Calu3 (cell line): ENCODE measurements at regions not wholly inside any gene's neighbourhood (a gene's known extent, or its start where the extent isn't known, plus 50 kb on each side); places are given as distances from the start of the nearest gene placed in this dataset.

Experiments used
- BruUV-seq: library from RNA; stranded (reverse); fragments of 400-500 nt; replicated peaks from 2 replicates; lab custom pipeline; 2021; lab: Mats Ljungman, UMichigan
- CTCF ChIA-PET: fragments of 300-600 bp; sonication (Branson Sonifier 250); formaldehyde crosslinking; loops from one replicate; lab custom pipeline; 2022; ENCODE audit warnings: antibody characterized with exemption; lab: Charles Lee
- DNase-seq: peaks from one replicate; pipeline ENCODE4 v3.0.0; 2022
- H3K27ac Mint-ChIP-seq: one replicate; pipeline ENCODE4 v1.8.0; 2022; ENCODE audit warnings: mixed read lengths; ENCODE audit not compliant: unreplicated experiment
- H3K27me3 Mint-ChIP-seq: one replicate; pipeline ENCODE4 v1.8.0; 2022; ENCODE audit warnings: mixed read lengths; ENCODE audit not compliant: unreplicated experiment
- H3K36me3 Mint-ChIP-seq: one replicate; pipeline ENCODE4 v1.8.0; 2022; ENCODE audit warnings: mild to moderate bottlenecking, moderate library complexity, mixed read lengths; ENCODE audit not compliant: insufficient read depth, unreplicated experiment
- H3K4me1 Mint-ChIP-seq: one replicate; pipeline ENCODE4 v1.8.0; 2022; ENCODE audit warnings: mild to moderate bottlenecking, low read depth, mixed read lengths; ENCODE audit not compliant: unreplicated experiment
- H3K4me3 Mint-ChIP-seq: one replicate; pipeline ENCODE4 v1.8.0; 2022; ENCODE audit warnings: mild to moderate bottlenecking, low read depth, moderate library complexity, mixed read lengths; ENCODE audit not compliant: unreplicated experiment
- H3K9me3 Mint-ChIP-seq: one replicate; pipeline ENCODE4 v1.8.0; 2022; ENCODE audit warnings: low read depth, mixed read lengths; ENCODE audit not compliant: unreplicated experiment
- CTCF ChIP-seq: fragments of 200-600 bp; IDR thresholded peaks from one replicate; pipeline ENCODE4 v1.8.0; 2022; ENCODE audit warnings: antibody characterized with exemption; ENCODE audit not compliant: unreplicated experiment
- intact Hi-C: fragments of 100-400 bp; cut with micrococcal nuclease; formaldehyde crosslinking; loops from one replicate; pipeline ENCODE4 v1.10.0; 2022; ENCODE audit not compliant: unreplicated experiment

GRCh38 chr18:23316988-23317387 lies 136.1 kb upstream of the RIOK3 start:
- Mint-ChIP-seq H3K4me3 (no peak overlapping the region), H3K9me3 (peaks cover 4% of the 10 kb centered on the region), H3K27ac (no peak overlapping the region), H3K27me3 (no peaks in the 10 kb centered on the region), H3K36me3 (no peaks in the 10 kb centered on the region), H3K4me1 (peaks cover 37% of the 10 kb centered on the region)
- no peak for DNase-seq
- TF ChIP-seq CTCF: no peak
- BruUV-seq: no TSS peak
- CTCF ChIA-PET: no interaction called here
- intact Hi-C loops: no loop called here

- H3K4me3 Mint-ChIP-seq: no peak overlapping the region
- CTCF ChIA-PET: interaction anchor here (0.6 kb wide), 1 partner anchor 934 kb away, joined by 3 read pairs; no protein-coding TSS in a partner anchor
- no peak for TF ChIP-seq CTCF
- intact Hi-C loops: no loop called here
- H3K36me3 Mint-ChIP-seq: no peaks in the 10 kb centered on the region
- DNase-seq: no peak
- H3K27me3 Mint-ChIP-seq: no peaks in the 10 kb centered on the region
- H3K9me3 Mint-ChIP-seq: peaks cover 4% of the 10 kb centered on the region
- BruUV-seq: no TSS peak
- no peak overlapping the region for H3K27ac Mint-ChIP-seq
- H3K4me1 Mint-ChIP-seq: peaks cover 32% of the 10 kb centered on the region
Measured at GRCh38 chr18:23317975-23318675, 135.0 kb upstream of the RIOK3 start.

GRCh38 chr18:23320709-23321236 lies 132.3 kb upstream of the RIOK3 start:
- intact Hi-C loops: no loop called here
- Mint-ChIP-seq H3K27ac (no peak overlapping the region), H3K9me3 (no peaks in the 10 kb centered on the region), H3K4me3 (no peak overlapping the region), H3K36me3 (no peaks in the 10 kb centered on the region), H3K27me3 (no peaks in the 10 kb centered on the region), H3K4me1 (peaks cover 27% of the 10 kb centered on the region)
- no peak for DNase-seq
- CTCF ChIA-PET: interaction anchor here (1.8 kb wide), 1 partner anchor 10 kb away, joined by 6 read pairs; no protein-coding TSS in a partner anchor
- TF ChIP-seq CTCF: no peak
- no TSS peak for BruUV-seq

GRCh38 chr18:23321996-23322395 lies 131.1 kb upstream of the RIOK3 start:
- Mint-ChIP-seq H3K27me3 (no peaks in the 10 kb centered on the region), H3K9me3 (no peaks in the 10 kb centered on the region), H3K4me1 (peaks cover 19% of the 10 kb centered on the region), H3K27ac (no peak overlapping the region), H3K36me3 (no peaks in the 10 kb centered on the region), H3K4me3 (no peak overlapping the region)
- DNase-seq: no peak
- CTCF ChIA-PET: no interaction called here
- no TSS peak for BruUV-seq
- intact Hi-C loops: no loop called here
- TF ChIP-seq CTCF: no peak
